SK-N-SH (cell line): ENCODE measurements at regions not wholly inside any gene's neighbourhood (a gene's known extent, or its start where the extent isn't known, plus 50 kb on each side); places are given as distances from the start of the nearest gene placed in this dataset.

ENCODE experiments used
- CTCF ChIA-PET: fragments of 300-600, 350-600 bp; formaldehyde crosslinking; extraction: SDS; loops from one replicate; lab custom pipeline; 2021; lab: Yijun Ruan, JAX
- POLR2A ChIA-PET: fragments of 350-600 bp; sonication (Branson Sonifier 250); formaldehyde crosslinking; extraction: SDS; loops from one replicate; lab custom pipeline; 2020; ENCODE audit warnings: antibody characterized with exemption, inconsistent platforms; lab: Yijun Ruan, JAX
- DNase-seq: peaks from one replicate; pipeline ENCODE4 v3.0.0; 2012
- H2AFZ ChIP-seq: fragments of 200-600 bp; sonication (generic); 2 replicates; pipeline ENCODE4 v1.8.1; 2016; ENCODE audit warnings: antibody characterized with exemption, mild to moderate bottlenecking, low read depth
- H3F3A ChIP-seq: fragments of 200-600 bp; sonication (generic); replicated peaks from 2 replicates; pipeline ENCODE3; 2016; ENCODE audit warnings: antibody characterized with exemption, mild to moderate bottlenecking; ENCODE audit not compliant: insufficient read depth
- H3K27ac ChIP-seq, 2 experiments: fragments of 200-500 bp in 1 of 2; fragments of 200-600 bp in 1 of 2; sonication (Bioruptor generic) in 1 of 2; sonication (generic), shearing (Covaris generic) in 1 of 2; 2 replicates each; pipeline versions ENCODE4 v1.5.1 to v1.6.1; 2014 to 2016; ENCODE audit warnings: low read depth in 2 of 2, inconsistent platforms in 1 of 2, low read length in 1 of 2, mild to moderate bottlenecking in 1 of 2, mixed read lengths in 1 of 2
- H3K27me3 ChIP-seq: fragments of 200-600 bp; sonication (generic), shearing (Covaris generic); 2 replicates; pipeline ENCODE4 v1.6.1; 2016; ENCODE audit warnings: mixed run types; ENCODE audit not compliant: insufficient read depth
- H3K36me3 ChIP-seq, 2 experiments: fragments of 200-500 bp in 1 of 2; fragments of 200-600 bp in 1 of 2; sonication (Bioruptor generic) in 1 of 2; sonication (generic) in 1 of 2; replicated peaks in 1 of 2; 2 replicates each; pipeline versions ENCODE3 to v1.5.1; 2014 to 2016; ENCODE audit warnings: low read length in 1 of 2, mild to moderate bottlenecking in 1 of 2; ENCODE audit not compliant: insufficient read depth in 2 of 2, control insufficient read depth in 1 of 2
- H3K4me1 ChIP-seq, 2 experiments: fragments of 200-500 bp in 1 of 2; fragments of 200-600 bp in 1 of 2; sonication (Bioruptor generic) in 1 of 2; sonication (generic), shearing (Covaris generic) in 1 of 2; 2 replicates each; pipeline versions ENCODE4 v1.5.1 to v1.6.1; 2014 to 2016; ENCODE audit warnings: low read depth in 1 of 2, low read length in 1 of 2, mixed run types in 1 of 2; ENCODE audit not compliant: insufficient read depth in 2 of 2, control insufficient read depth in 1 of 2
- H3K4me2 ChIP-seq: fragments of 200-600 bp; sonication (generic), shearing (Covaris generic); 2 replicates; pipeline ENCODE4 v1.6.1; 2017; ENCODE audit warnings: mixed run types
- H3K4me3 ChIP-seq, 2 experiments: fragments of 200-500 bp in 1 of 2; fragments of 200-600 bp in 1 of 2; sonication (Bioruptor generic) in 1 of 2; sonication (generic), shearing (Covaris generic) in 1 of 2; 2 replicates each; pipeline versions ENCODE4 v1.5.1 to v1.8.1; 2014 to 2016; ENCODE audit warnings: low read depth in 2 of 2, inconsistent platforms in 1 of 2, low read length in 1 of 2, mild to moderate bottlenecking in 1 of 2, mixed read lengths in 1 of 2, moderate library complexity in 1 of 2
- H3K79me2 ChIP-seq: fragments of 200-600 bp; sonication (generic); 2 replicates; pipeline ENCODE4 v1.8.1; 2017; ENCODE audit warnings: mild to moderate bottlenecking; ENCODE audit not compliant: insufficient read depth
- H3K9ac ChIP-seq: fragments of 200-600 bp; sonication (generic); 2 replicates; pipeline ENCODE4 v1.6.1; 2017; ENCODE audit warnings: mixed run types
- H3K9me2 ChIP-seq: fragments of 200-600 bp; sonication (generic); 2 replicates; pipeline ENCODE4 v1.6.1; 2017; ENCODE audit warnings: mixed run types
- H3K9me3 ChIP-seq: fragments of 200-600 bp; sonication (generic); 2 replicates; pipeline ENCODE4 v1.6.1; 2017; ENCODE audit warnings: mixed run types, mild to moderate bottlenecking, moderate library complexity
- H4K20me1 ChIP-seq: fragments of 200-600 bp; sonication (generic); 2 replicates; pipeline ENCODE4 v1.6.1; 2017; ENCODE audit warnings: mild to moderate bottlenecking, mixed run types; ENCODE audit not compliant: insufficient read depth
- CHD2 ChIP-seq: fragments of 150-350 bp; IDR thresholded peaks from 2 replicates; pipeline ENCODE4 v1.6.1; 2018; ENCODE audit warnings: low read length; ENCODE audit not compliant: partially characterized antibody
- ELF1 ChIP-seq: IDR thresholded peaks from 2 replicates; pipeline ENCODE4 v1.4.0; 2012
- EZH2phosphoT487 ChIP-seq: fragments of 200-600 bp; sonication (generic); IDR thresholded peaks from 2 replicates; pipeline ENCODE4 v1.6.1; 2017; ENCODE audit warnings: low read depth, mixed run types, mild to moderate bottlenecking, antibody characterized with exemption, moderate library complexity, borderline replicate concordance
- NRF1 ChIP-seq: IDR thresholded peaks from 2 replicates; pipeline ENCODE4 v1.6.1; 2012; ENCODE audit warnings: low read depth, mild to moderate bottlenecking, low read length
- POLR2AphosphoS5 ChIP-seq: IDR thresholded peaks from 2 replicates; pipeline ENCODE4 v1.6.1; 2012; ENCODE audit warnings: low read depth, low read length
- RFX5 ChIP-seq: IDR thresholded peaks from 2 replicates; pipeline ENCODE4 v1.6.1; 2012; ENCODE audit warnings: mild to moderate bottlenecking, improper control_type of control experiment, low read length
- RXRA ChIP-seq: IDR thresholded peaks from 2 replicates; pipeline ENCODE4 v1.4.0; 2012; ENCODE audit warnings: low read depth, mild to moderate bottlenecking, borderline replicate concordance
- TCF12 ChIP-seq: IDR thresholded peaks from 2 replicates; pipeline ENCODE4 v1.4.0; 2012
- WGBS: methylation state at CpG from one replicate; pipeline ENCODE4 v1.1.6; 2017; ENCODE audit warnings: low lambda C conversion rate; 5-methylcytosine and 5-hydroxymethylcytosine counted together
- TF ChIP-seq, protein P1 (sequence below): fragments of 150-350 bp; IDR thresholded peaks from 2 replicates; pipeline ENCODE4 v1.6.1; 2016; ENCODE audit warnings: mild to moderate bottlenecking, low read depth, low read length
- TF ChIP-seq, protein P2 (sequence below): fragments of 200-600 bp; sonication (generic); IDR thresholded peaks from 2 replicates; pipeline ENCODE4 v1.6.1; 2017; ENCODE audit warnings: antibody characterized with exemption, mild to moderate bottlenecking, moderate library complexity

DNA sequence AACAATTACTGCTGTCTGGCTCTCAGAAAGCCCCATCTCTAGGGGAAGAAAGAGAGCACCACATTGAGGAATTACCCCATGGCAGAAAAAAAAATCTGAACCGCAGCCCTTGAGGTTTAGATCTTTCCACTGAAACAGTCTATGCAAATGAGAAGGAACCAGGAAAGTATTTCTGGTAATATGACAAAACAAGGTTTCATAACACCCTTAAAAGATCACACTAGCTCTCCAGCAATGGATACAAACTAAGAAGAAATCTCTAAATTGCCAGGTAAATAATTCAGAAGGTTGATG is 427.1 kb downstream of the PRELID2 start:
- Histone ChIP-seq H3K27me3 (no peaks in the 10 kb centered on the region), H3K36me3 (no peaks in the 10 kb centered on the region), H3K9ac (no peak overlapping the region), H3K27ac (no peak overlapping the region), H3F3A (no peaks in the 10 kb centered on the region), H3K79me2 (no peaks in the 10 kb centered on the region), H3K9me3 (no peaks in the 10 kb centered on the region), H3K4me3 (no peak overlapping the region), H3K9me2 (no peaks in the 10 kb centered on the region), H4K20me1 (no peaks in the 10 kb centered on the region), H3K4me2 (no peak overlapping the region), H2AFZ (no peak overlapping the region), H3K4me1 (no peaks in the 10 kb centered on the region)
- ChIA-PET CTCF (no interaction called here), POLR2A (no interaction called here)
- DNase-seq = no peak
- TF ChIP-seq ELF1 (no peak), TCF12 (no peak), RXRA (no peak), CHD2 (no peak), POLR2AphosphoS5 (no peak), RFX5 (no peak)
- TF ChIP-seq, protein P1, sequence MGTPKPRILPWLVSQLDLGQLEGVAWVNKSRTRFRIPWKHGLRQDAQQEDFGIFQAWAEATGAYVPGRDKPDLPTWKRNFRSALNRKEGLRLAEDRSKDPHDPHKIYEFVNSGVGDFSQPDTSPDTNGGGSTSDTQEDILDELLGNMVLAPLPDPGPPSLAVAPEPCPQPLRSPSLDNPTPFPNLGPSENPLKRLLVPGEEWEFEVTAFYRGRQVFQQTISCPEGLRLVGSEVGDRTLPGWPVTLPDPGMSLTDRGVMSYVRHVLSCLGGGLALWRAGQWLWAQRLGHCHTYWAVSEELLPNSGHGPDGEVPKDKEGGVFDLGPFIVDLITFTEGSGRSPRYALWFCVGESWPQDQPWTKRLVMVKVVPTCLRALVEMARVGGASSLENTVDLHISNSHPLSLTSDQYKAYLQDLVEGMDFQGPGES = no peak
- TF ChIP-seq, protein P2, sequence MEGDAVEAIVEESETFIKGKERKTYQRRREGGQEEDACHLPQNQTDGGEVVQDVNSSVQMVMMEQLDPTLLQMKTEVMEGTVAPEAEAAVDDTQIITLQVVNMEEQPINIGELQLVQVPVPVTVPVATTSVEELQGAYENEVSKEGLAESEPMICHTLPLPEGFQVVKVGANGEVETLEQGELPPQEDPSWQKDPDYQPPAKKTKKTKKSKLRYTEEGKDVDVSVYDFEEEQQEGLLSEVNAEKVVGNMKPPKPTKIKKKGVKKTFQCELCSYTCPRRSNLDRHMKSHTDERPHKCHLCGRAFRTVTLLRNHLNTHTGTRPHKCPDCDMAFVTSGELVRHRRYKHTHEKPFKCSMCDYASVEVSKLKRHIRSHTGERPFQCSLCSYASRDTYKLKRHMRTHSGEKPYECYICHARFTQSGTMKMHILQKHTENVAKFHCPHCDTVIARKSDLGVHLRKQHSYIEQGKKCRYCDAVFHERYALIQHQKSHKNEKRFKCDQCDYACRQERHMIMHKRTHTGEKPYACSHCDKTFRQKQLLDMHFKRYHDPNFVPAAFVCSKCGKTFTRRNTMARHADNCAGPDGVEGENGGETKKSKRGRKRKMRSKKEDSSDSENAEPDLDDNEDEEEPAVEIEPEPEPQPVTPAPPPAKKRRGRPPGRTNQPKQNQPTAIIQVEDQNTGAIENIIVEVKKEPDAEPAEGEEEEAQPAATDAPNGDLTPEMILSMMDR = no peak
- 63% methylated on average over 1 of the region's 1 CpG for WGBS

DNA sequence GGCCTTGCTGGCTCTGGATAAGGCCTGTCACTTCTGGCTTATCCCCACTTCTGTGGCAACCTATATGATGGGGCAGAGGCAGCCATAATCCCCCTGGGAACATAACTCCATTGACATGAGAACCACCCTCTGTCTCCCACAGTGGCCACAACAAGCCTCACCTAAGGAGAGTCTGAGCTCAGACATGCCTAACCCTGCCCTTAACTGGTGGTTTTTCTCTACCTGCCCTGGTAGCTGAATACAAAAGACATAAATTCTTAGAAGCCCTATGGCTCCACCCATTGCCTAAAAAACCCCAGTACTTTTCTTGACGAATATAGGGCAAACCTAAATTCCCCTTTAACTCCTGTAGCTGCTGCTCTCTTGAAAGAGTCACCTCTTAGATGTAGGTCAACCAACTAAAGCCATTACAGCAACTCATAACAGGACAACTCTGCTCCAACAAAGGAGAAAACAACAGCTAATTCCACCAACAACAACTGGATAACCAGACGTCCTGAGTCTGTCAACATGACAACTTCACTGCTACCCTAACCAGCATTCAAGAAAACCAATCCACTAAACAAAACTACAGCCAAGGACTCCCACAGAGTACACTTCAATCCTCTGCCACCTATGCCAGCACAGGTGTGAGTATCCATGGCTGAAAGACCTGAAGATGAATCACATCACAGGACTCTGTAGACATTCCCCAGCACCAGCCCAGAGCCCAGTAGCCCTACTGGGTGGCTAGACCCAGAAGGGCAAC is 427.7 kb downstream of the PRELID2 start:
- no peak for DNase-seq
- no peak overlapping the region for H3K4me3 ChIP-seq
- H3K36me3 ChIP-seq = no peaks in the 10 kb centered on the region
- no peaks in the 10 kb centered on the region for H4K20me1 ChIP-seq
- no peaks in the 10 kb centered on the region for H3K27me3 ChIP-seq
- ChIA-PET POLR2A (no interaction called here), CTCF (no interaction called here)
- H3K4me2 ChIP-seq = no peak overlapping the region
- H3K9ac ChIP-seq = no peak overlapping the region
- no peaks in the 10 kb centered on the region for H3K9me3 ChIP-seq
- H2AFZ ChIP-seq = no peak overlapping the region
- H3K79me2 ChIP-seq = no peaks in the 10 kb centered on the region
- TF ChIP-seq NRF1 (no peak), EZH2phosphoT487 (no peak), CHD2 (no peak)
- no peak overlapping the region for H3K27ac ChIP-seq
- 27% methylated on average over 2 of the region's 2 CpGs for WGBS
- H3K9me2 ChIP-seq = no peaks in the 10 kb centered on the region
- no peaks in the 10 kb centered on the region for H3K4me1 ChIP-seq
- H3F3A ChIP-seq = no peaks in the 10 kb centered on the region
